Stimulated activated CD8-positive, alpha-beta memory T cell treated with anti-CD3 and anti-CD28 coated beads, Interleukin-12 subunit alpha, Interleukin-12 subunit beta, amount 100 ng/mL, for 24 hours (primary cell): ENCODE measurements at regions not wholly inside any gene's neighbourhood (a gene's known extent, or its start where the extent isn't known, plus 50 kb on each side); places are given as distances from the start of the nearest gene placed in this dataset.

ENCODE experiments used
- DNase-seq: peaks from one replicate; pipeline ENCODE4 v3.0.0-alpha.2; 2020; ENCODE audit errors: extremely low read depth

DNA sequence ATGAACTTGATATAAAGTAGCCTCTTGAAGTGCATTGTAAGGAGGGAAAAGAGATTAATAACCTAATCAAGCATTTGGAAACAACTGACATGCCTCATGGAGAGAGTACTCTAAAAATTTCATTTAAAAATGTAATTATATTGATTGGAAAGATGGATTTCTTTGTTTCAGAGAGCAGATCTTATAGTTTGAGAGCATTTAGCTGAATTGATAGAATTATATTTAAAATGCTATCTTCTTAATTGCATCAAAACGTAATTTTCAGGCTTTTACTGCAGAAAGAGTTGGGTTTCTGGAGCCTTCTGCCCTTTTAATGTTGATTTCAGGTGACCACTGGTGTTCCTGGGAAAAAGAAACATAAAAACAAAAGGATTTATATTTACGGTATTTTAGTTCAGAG is 130.6 kb downstream of the EDN3 start:
- DNase-seq = no peak

DNA sequence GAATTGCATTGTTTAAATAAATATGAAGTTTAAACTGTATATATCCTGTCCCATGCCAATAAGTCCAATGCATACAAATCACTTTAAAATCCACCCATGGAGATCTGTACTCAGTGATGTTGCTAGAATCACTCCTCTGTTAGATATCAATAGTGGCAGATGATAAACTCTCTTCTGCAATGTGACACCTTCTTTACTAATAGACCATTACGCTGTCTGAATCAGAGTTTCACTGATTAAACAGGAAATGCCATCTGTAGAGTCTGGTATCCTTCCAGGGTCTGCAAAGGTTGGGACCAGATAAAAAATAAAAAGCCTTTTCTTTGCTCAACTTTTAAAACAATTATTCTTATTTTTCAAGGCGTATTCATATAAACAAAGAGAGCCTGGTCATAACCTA is 134.5 kb downstream of the EDN3 start:
- DNase-seq = no peak

DNA sequence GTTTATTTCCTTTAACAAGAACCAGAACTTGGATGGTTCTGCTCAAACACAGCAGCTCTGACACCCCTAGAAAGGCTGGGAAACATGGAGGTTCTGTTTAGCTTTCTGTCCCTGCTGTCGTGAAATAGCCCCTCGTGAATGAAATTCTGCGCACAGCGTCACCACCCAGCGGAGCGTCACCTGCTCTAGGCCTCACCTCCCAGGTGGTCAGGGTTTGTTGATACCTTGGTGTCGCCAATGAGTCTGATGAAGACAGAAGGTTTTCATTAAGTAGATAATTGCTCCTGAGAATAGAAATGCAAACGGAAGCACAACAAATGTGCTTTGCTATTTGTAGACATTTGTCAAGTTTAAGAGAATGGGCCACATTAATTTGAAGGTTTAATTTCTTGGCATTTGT is 135.1 kb downstream of the EDN3 start:
- DNase-seq = no peak

DNA sequence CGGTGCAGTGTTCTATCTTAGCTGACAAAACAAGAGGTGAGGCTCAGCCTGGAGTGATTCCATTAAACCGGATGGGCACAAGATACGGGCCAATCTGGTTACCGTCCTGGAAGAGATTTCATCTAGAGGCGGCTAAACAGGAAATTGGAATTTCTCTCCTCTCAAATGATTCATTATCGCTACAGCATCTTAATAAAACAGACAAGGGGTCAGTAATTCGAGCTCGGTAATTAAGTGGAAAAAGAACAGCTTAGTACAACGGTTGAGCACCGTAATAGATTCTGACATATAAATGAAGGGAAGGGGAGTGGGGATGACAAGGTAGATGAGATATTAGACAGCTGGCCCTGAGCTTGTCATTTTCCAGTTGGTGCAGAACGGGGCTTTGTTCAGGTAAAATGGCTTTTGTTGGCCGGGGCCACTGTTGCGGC is 137.2 kb downstream of the EDN3 start:
- DNase-seq = no peak

DNA sequence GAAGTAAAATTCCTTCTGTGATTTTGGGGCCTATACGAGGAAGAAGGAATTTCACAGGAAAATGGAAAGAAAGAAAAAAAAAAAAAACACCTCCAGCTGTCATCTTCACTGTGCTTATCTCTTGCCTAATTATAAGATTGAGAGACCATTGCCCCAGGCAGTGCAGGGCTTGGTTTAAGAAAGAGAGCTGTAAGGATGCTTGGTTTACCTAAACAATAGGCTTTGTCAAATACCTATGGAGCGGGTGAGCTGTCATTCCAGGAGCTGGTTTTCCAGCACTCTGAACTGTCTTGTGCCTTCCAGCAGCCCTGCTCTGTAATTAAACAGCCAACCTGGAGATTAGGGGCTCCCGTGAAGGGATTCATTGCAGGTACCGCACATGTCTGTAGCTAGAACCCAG is 137.8 kb downstream of the EDN3 start:
- no peak for DNase-seq

DNA sequence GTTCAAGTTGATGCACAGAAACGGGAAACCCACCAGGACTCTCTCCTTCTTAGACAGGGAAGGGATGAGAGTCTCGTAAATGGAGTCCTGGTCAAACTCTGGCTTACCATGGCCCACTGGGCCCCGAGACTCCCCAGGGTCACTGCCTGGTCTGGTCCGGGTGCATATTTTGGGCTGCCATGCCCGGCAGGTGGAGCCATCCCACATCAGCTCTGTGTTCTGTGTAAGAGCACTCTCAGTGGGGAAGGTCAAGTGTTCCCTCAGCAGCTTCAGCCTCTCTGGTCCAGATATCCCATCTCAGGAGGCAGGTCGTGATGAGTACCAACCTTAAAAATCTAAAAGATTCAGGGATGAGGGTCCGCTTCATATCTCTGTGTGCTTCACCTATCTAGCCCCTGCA is 138.8 kb downstream of the EDN3 start:
- DNase-seq = no peak

DNA sequence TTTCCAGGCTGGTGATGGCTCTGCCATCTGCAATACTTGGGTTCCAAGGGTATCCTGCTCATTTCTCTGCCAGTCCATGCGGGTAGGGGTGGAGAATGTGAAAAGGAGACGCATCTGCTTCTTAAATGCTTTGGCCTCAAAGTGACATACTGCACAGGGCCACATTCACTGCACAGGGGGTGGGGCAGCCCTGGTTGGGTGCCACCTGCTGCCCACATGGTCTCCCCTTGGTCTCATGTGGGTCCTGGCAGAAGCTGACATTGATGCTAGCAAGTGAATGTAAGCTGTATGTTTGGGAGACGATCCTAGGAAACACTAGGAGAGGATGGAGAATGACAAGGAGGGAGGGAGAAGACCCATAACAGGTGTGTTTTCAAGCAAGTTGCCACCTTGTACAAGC is 140.9 kb downstream of the EDN3 start:
- no peak for DNase-seq

DNA sequence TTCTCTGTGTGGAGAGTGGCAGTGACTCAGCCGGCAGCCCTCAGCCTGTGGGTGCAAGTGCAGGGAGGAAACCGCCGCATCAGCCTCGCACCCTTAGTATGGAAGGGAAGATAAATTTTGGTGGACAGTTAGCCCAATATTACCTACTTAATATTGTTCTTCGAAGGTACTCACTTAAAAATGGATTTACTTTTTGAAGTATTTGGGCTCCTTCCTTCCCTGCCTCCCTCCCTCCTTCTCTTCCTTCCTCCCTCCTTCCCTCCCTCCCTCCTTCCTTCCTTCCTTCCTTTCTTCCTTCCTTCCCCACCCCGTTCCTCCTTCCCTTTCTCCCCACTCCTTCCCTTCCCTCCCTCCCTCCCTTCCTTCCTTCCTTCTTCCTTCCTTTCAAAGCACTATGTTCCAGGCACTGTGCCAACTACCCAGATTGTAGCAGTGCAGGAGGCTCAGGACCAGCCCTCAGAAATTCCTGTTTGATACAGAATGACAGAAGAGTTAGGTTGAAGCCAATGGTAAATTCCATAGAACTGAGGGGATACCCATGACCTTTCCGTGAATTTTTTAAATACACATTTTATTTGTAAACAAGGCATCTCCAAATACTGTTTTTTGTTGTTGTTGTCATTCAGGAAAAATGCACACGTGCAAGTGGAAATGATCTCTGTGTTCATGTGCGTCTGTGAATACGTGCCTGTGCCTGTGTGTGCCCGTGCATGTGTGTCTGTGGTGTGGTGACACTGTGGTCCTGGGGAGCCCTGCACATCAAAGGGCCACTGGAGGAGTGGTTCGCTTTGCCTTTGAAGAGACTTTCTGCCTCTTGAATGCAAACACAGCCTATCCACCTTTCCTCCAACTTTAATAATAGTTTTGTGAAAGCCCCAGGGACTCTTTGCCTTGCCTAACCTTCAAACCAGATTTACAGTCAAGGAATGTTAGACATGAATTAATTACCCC is 141.7 kb downstream of the EDN3 start:
- no peak for DNase-seq

DNA sequence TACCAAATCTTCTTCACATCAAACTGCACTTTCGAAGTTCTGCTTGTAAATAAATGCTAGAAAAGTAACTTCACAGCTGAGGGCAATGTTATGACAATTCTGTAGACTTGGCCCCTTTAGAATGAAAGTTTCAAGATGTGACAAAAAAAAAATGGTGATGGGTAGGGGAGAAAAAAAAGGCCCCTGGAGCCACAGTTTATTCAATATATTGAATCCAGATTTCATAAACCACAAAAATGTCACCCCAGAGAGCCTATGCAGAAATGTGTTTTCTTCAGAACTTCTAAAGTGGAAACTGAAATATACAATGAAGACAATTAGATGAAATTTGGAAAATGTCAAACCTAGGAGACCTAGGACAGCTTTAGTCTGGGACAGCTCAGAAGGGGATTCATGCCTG is 143.1 kb downstream of the EDN3 start:
- no peak for DNase-seq

DNA sequence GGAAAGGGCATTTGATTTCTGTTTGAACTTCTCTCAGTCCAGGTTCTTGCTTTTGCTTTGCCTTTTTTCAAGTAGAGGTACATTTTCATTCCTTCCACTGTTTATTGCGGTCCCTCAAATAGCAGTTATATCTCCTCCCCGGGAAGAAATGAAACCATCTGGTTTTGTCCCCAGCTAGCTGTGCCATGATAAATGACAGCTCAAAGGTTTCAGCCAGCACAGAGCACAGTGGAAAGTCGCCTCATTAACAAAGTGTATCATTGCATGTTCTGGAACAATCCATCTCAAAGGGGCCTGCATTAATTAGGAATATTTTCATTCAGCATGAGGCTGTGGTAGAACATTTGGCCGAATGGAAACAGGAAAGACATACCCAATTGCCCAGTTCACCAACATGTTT is 146.0 kb downstream of the EDN3 start:
- DNase-seq = no peak

DNA sequence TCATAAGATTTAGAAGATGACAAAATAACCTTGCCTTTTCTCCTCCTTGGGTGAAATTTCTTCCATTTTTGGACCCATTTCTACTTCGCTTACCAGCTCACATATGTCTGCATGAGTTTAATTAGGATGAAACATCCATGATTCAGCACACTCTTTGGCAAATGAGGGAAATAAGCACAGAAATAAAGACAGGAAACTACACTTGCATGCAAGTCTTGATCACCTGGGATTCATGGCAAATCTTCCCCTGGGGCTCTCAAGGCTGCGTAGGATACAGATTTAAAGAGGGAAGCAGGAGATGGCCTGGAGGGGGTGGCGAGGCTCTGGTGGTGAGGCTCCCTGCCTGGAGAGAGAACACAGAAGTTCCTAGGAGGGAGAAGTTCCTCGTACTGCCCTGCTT is 147.8 kb downstream of the EDN3 start:
- no peak for DNase-seq

DNA sequence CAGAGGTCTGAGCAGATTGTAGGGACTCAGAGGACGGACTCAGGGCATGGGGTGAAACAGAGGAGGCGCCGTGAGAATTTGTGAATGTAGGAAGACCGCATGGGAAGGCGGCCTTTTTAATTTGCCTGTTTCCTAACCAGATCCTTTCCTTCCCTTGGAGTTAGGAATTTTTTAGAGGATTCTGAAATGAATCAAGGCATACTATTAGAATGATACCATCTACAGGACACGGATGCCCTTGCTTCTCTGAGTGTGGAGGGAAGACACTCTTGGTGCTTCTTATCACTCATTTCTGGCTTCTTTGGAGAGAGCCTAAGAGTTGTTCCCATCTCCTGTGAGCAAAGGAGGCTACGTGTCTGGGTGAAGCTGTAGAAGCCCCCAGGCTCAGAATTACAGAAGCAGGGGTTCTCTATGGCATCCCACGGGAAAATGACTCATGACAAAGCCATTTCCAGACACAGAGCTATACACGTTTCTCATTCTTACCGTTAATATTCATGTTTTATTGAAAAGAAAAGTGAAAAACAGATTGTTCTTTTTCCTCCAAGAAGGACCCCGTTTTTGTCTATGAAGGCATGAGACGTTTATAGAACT is 148.5 kb downstream of the EDN3 start:
- no peak for DNase-seq

DNA sequence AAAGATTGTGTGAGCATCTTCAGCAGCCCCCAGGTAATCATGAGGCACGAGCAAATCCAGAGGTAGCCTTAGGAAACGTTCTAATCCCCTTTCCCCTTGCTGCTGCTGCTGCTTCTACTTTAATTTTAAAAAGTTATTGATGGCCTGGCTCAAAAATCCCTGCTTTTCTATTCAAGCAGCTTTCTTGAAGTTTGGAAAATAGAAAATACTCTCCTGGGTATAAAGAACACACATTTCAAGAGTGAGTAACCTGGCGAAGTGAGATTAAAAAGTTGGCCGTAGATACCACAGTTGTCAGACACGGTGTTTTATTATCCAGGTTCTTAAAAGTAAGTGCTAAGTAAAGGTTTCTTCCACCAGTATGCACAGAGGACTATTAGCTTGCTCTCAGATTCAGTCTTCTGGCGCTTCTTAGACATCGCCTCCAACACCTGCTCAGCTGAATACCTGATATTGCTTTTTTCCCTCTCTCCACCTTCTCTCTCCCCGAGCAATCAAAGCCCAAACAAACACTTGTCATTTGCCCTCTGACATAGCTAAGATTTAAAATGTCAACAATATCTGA is 150.7 kb downstream of the EDN3 start:
- DNase-seq = no peak

DNA sequence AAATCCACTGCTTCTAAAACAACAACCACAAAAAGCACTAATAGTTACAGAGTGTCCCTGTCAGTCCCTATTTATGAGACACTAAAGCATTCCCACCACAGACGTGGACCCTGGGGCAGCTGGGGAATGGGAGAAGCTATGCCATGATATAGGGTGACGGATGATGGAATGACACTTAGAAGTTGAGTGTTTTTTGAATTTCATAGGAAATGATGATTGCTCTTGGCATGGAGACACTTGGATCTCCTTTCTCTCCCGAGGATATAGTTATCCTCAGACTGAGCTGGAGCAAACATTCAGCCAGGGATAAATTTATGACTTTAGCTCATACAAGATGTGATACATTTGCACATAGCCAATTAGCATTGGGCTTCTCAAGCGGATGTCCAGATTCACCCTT is 151.2 kb downstream of the EDN3 start:
- no peak for DNase-seq

DNA sequence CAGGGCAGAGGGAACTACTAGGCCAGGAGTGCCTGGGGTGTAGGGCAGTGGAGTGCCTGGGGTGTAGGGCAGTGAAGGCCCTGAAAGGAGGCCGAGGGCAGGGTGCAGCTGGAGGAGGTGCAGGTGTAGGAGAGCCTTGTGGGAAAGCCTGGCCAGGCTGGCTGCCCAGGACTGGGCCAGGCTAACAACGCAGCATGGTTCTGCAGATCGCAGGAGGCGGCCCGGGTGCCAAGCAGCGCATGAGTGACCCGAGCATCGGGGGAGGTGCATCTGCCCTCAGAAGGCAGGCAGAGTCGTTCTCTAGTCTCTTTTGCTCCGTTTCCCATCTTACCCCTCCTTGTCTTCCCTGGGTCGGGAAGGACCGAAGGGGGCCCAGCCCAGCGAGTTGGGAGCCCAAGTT is 151.5 kb upstream of the PHACTR3 start:
- DNase-seq = no peak

DNA sequence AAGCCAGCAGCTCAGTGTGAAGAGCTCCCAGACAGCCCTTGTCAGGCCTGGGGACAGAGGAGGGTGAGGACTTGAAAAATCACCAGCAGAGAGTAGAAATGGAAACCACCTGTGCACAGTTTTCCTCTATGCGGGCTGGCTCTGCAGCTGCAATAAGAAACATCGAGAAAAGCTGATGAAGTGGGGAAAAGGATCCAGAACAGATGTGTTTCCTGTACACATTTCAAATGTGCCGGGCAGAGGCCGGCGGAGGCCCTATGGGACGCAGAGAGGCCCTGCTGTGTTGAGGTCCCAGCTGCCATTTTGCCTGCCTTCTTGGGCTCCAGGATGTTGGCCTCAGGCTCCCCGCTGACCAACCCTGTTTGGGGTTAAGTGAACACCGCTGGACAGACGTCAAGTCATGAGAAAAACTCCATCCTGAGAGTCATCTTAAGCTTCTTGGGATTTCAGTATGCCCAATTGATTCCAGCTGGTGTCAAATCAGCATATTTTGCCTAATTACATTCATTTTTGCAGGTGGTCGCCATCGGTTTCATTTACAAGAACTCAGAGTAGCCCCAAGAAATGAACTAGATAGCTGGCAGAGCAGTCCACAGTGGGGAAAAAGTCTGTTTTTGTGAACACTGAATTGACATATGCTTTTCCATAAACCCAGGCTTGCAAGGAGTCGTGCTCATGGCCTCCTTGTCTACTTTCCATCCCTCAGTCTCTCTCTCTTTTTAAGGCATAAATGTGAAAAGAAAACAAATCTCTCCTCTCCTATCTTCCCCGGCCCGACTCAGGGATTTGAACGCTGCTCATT is 150.4 kb upstream of the PHACTR3 start:
- DNase-seq = no peak

DNA sequence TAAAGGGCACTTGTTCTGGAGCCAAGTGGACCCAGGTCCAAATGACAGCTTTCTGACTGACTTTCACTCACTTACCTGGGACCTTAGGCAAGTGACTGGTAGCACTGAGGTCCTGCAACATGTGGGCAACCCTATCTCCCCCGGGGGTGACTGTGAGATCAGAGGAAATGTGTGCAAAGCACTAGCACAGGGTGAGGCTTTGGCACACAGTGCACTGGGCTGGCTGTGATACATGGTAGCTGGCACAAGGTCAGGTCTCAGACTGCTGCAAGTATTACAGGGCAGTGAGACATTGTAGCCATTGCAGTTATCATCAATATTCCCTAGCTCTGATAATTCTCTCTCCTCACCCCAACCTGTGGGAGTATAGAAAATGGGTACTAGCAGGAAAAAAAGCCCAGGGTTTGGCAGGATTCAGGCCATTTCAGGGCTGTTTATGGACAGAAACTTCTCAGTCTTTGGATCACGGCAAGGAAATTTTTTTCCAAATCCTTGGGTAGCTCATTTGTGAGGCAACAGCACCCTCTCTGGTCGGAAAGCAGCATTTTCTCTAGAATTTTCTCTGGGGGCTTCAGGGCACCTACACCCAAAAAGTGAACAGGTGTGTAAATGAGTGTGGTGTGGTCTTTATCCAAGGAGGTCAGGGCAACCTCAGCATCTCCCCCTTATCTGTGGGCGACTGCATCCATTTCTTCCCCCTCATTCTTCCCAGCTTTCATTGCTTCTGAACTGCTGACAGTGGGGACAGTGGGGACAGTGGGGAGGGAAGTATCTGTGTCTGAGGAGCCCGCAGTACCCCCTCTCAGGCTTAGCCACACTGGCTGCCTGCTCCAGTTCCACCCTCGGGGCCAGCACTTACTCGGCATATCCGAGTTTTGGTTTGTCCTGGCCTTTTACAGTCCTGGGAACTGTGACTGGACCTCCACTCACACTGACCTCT is 148.7 kb upstream of the PHACTR3 start:
- DNase-seq = no peak

DNA sequence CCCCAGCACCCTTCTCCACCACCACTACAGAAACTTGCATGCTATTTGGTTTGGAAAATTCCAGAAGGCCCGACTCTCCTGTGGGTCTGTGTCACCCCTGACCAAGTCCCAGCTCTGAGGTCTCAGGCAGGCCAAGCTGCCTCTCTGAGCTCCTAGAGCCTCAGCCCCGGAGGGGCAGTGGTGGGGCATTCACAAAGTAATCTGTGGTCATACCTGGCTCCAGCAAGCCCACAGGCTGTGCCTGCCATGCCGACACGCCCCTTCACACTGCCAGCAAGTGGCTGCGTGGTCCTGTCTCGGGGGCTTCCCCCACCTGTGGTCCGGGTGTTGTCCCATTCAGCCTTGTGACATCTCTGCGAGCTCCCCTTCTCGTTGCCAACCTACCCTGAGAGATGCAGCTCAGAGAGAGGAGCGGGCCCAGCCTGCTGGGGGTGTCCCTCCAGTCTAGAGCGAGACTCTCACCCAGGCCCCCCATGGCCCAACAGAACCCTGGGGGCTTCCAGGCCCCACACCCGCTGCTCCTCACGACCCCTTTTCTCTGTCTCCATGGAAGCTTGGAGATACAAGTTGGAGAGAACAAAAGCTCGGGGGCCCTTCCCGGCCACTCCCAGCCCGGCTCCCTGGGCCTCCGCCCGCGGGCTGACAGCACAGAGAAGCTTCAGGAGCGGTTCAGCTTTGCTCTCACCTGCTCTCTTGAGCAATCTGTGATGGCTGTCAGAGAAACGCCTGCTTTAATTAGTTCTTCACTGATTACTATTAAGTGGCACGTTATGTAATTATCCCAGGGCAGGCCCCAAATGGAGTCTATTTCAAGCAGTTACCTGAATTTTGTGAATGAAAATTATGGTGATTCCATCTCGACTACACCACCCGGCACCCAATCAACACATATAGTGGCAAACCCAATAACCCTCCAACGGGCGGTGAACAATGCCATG is 147.7 kb upstream of the PHACTR3 start:
- DNase-seq = no peak

DNA sequence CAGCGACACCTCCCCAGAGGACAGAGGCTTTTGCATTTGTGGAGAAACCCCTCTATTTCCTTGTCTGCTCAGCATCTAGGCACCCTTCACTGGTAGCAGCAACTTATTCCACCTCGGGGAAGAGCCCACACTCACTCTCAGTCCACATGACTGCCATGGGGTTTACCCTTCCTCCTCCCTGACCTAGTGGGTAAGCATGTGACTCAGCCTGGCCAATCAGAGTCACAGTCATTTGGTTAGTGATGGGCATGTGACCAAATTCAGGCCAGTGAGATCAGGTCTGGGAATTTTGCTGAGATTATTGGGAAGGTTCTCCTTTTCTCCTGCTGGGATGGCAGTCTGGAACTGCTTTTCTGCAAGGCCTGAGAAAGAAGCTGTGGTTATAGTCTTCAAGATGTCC is 145.7 kb upstream of the PHACTR3 start:
- no peak for DNase-seq

DNA sequence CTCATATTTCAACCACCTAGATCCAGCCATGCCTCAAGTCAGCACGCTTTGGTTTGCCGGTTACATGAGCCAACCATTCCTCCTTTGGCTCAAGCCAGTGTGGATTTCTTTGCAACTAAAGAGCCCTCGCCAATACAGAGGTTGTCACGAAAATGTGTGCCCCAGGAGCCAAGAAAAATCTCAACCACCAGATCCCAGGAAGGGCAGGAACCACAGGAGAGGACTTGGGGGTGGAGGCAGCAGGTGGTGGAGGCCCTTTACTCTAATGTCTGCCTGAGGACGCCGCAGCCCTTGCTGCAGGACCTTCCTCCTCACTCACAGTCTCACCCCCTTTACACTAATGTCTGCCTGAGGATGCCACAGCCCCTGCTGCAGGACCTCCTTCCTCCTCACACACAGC is 144.8 kb upstream of the PHACTR3 start:
- DNase-seq = no peak
